ENCODE measurements at regions not wholly inside any gene's neighbourhood (a gene's known extent, or its start where the extent isn't known, plus 50 kb on each side); places are given as distances from the start of the nearest gene placed in this dataset.

DNA sequence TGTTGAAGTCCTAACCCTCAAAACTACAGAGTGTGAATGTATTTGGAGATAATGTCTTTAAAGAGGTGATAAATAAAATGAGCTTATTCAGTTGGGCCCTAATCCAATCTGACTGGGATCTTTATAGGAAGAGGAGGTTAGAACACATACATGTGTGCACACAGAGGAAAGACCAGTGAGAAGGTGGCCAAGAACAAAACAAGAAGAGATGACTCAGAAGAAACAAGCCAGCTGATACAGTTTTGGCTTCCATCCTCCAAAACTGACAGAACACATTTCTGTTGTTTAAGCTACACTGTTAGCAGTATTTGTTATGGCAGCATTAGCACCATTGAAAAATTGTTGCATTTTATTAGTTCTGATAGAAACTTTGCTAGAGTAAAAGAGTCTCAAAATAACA, 609.3 kb upstream of the IMPG1 start:
- H3K27ac Mint-ChIP-seq = no peak overlapping the region
- DNase-seq (ENCODE audit: low spot score in 2 of 2) (no peak), ATAC-seq (no peak)
- no peaks in the 10 kb centered on the region for H3K4me1 Mint-ChIP-seq
- no peak overlapping the region for H3K4me3 Mint-ChIP-seq
- H3K36me3 Mint-ChIP-seq = no peaks in the 10 kb centered on the region
- peaks cover 22% of the 10 kb centered on the region for H3K9me3 Mint-ChIP-seq

GRCh38 chr6:76677017-76677416, 604.6 kb upstream of the IMPG1 start:
- ATAC-seq (no peak), DNase-seq (ENCODE audit: low spot score in 2 of 2) (no peak)
- no peaks in the 10 kb centered on the region for H3K36me3 Mint-ChIP-seq
- H3K27ac Mint-ChIP-seq = no peak overlapping the region
- H3K9me3 Mint-ChIP-seq = peaks cover 13% of the 10 kb centered on the region
- no peak overlapping the region for H3K4me3 Mint-ChIP-seq
- no peaks in the 10 kb centered on the region for H3K4me1 Mint-ChIP-seq

- H3K4me1 Mint-ChIP-seq = no peaks in the 10 kb centered on the region
- H3K9me3 Mint-ChIP-seq = peaks cover 6% of the 10 kb centered on the region
- H3K4me3 Mint-ChIP-seq = no peak overlapping the region
- no peaks in the 10 kb centered on the region for H3K36me3 Mint-ChIP-seq
- ATAC-seq (no peak), DNase-seq (ENCODE audit: low spot score in 2 of 2) (no peak)
- no peak overlapping the region for H3K27ac Mint-ChIP-seq
Measured at GRCh38 chr6:76671751-76672150, 599.3 kb upstream of the IMPG1 start.

GRCh38 chr6:76644231-76644630, 571.8 kb upstream of the IMPG1 start:
- H3K27ac Mint-ChIP-seq = no peak overlapping the region
- H3K4me1 Mint-ChIP-seq = no peaks in the 10 kb centered on the region
- DNase-seq (ENCODE audit: low spot score in 2 of 2) = no peak
- no peaks in the 10 kb centered on the region for H3K36me3 Mint-ChIP-seq
- ATAC-seq = no peak
- H3K9me3 Mint-ChIP-seq = peaks cover 9% of the 10 kb centered on the region
- H3K4me3 Mint-ChIP-seq = no peak overlapping the region

DNA sequence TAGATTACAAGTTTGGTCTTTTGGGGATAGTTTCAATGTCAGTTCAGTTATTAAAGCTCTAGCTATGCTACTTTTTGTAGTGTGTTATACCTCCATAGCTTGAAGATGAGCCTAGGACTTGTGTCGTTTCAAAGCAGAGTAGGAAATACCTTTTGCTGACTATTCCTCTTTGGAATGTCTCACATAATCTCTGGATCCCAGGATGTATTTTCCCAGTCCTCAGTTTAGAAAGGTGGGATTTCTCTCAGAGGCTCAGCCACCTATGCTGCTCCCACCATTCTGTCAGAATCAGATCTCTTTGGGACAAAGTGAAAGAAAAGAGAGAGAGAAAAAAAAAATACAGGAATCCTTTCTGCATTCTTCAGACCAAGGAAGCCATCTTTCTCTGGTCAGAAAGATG, 567.5 kb upstream of the IMPG1 start:
- no peak overlapping the region for H3K4me3 Mint-ChIP-seq
- H3K27ac Mint-ChIP-seq = no peak overlapping the region
- no peaks in the 10 kb centered on the region for H3K36me3 Mint-ChIP-seq
- H3K9me3 Mint-ChIP-seq = peaks cover 10% of the 10 kb centered on the region
- DNase-seq (ENCODE audit: low spot score in 2 of 2) (no peak), ATAC-seq (no peak)
- H3K4me1 Mint-ChIP-seq = no peaks in the 10 kb centered on the region

GRCh38 chr6:76634695-76635094, 562.2 kb upstream of the IMPG1 start:
- Mint-ChIP-seq H3K9me3 (peaks cover 4% of the 10 kb centered on the region), H3K36me3 (no peaks in the 10 kb centered on the region), H3K4me3 (no peak overlapping the region), H3K4me1 (no peaks in the 10 kb centered on the region), H3K27ac (no peak overlapping the region)
- ATAC-seq (no peak), DNase-seq (ENCODE audit: low spot score in 2 of 2) (no peak)

DNA sequence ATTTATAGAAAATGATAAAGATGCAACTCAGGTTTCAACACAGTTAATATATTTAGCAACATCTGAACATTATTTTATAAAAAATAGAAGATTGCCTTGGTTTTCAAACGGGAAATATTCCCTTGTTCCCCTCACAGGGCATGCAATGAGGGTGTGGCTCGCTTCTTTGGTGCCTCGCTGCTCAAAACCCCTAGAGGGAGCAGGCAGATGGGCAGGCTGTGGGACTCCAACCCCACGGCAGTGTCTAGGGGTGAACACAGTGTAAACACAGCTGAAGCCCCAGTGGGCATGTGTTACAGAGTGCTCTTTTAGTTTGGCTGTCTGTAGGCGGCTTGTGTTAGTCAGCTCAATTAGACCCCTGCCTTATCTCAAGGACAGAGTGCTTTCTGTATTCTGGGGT, 560.8 kb upstream of the IMPG1 start:
- Mint-ChIP-seq H3K9me3 (peaks cover 4% of the 10 kb centered on the region), H3K4me1 (no peaks in the 10 kb centered on the region), H3K27ac (no peak overlapping the region), H3K4me3 (no peak overlapping the region), H3K36me3 (no peaks in the 10 kb centered on the region)
- no peak for DNase-seq (ENCODE audit: low spot score in 2 of 2)
- ATAC-seq = no peak

GRCh38 chr6:76631622-76632021, 559.2 kb upstream of the IMPG1 start:
- Mint-ChIP-seq H3K4me3 (no peak overlapping the region), H3K36me3 (no peaks in the 10 kb centered on the region), H3K27ac (no peak overlapping the region), H3K9me3 (peaks cover 10% of the 10 kb centered on the region), H3K4me1 (no peaks in the 10 kb centered on the region)
- ATAC-seq (no peak), DNase-seq (ENCODE audit: low spot score in 2 of 2) (no peak)

DNA sequence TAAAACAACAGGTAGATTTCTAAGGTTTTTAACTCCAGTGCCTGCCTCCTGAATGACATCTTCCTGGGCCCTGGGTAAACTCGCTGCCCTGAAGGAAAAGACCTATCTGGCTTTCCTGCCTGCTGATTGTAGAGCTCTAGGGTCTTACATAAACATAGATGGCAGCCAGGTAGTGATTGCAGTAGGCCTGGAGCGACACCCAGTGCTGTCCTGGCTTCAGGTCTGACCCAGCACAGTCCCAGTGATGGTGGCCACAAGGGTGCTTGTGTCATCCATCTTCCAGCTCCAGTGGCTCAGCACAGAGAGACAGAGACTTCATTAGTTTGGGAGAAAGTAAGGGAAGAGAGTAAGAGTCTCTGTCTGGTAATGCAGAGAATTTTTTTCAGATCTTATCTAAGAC, 542.9 kb upstream of the IMPG1 start:
- H3K4me1 Mint-ChIP-seq = no peaks in the 10 kb centered on the region
- no peak overlapping the region for H3K27ac Mint-ChIP-seq
- no peak overlapping the region for H3K4me3 Mint-ChIP-seq
- ATAC-seq (no peak), DNase-seq (ENCODE audit: low spot score in 2 of 2) (no peak)
- H3K36me3 Mint-ChIP-seq = no peaks in the 10 kb centered on the region
- peaks cover 9% of the 10 kb centered on the region for H3K9me3 Mint-ChIP-seq

- H3K27ac Mint-ChIP-seq = no peak overlapping the region
- no peak for ATAC-seq
- no peaks in the 10 kb centered on the region for H3K36me3 Mint-ChIP-seq
- H3K4me1 Mint-ChIP-seq = no peaks in the 10 kb centered on the region
- peaks cover 9% of the 10 kb centered on the region for H3K9me3 Mint-ChIP-seq
- no peak overlapping the region for H3K4me3 Mint-ChIP-seq
- DNase-seq (ENCODE audit: low spot score in 2 of 2) = no peak
Measured at GRCh38 chr6:76612954-76613353, 540.5 kb upstream of the IMPG1 start.

DNA sequence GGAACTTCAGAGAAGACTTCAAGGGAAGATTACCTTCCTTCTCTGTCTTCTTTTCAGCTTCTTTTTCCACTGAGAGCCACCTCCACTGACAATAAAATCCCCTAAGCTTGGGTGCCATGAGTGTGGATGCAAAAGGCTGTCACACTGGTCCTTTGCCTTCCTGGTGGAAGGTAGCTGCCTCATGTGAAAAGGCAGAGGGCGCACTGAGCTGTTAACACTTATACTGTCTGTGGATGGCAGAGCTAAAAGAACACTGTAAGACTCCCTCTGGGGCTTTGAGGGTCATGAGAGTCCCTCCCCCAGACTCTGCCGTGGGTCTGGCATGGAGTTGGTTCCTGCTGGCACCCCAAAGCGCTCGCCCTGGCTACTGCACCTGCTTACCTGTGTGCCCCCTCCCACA, 536.7 kb upstream of the IMPG1 start:
- Mint-ChIP-seq H3K4me1 (no peaks in the 10 kb centered on the region), H3K4me3 (no peak overlapping the region), H3K27ac (no peak overlapping the region), H3K9me3 (peaks cover 4% of the 10 kb centered on the region), H3K36me3 (no peaks in the 10 kb centered on the region)
- DNase-seq (ENCODE audit: low spot score in 2 of 2) = no peak
- no peak for ATAC-seq

DNA sequence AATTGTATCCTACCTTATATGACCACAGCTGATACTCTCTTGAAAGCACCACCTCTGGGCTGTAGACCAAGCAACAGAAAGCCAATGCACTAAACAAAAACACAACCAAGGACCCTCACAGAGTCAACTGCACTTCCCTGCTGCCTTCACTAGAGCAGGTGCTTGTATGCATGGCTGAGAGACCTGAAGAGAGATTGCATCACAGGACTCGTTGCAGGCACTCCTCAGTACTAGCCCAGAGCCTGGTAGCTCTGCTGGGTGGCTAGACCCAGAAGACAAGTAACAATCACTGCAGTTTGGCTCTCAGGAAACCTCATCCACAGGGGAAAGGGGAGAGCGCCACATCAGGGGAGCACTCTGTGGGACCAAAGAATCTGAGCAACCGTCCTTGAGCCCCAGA, 521.6 kb upstream of the IMPG1 start:
- ATAC-seq (peak; percentile 28), DNase-seq (ENCODE audit: low spot score in 2 of 2) (no peak)
- Mint-ChIP-seq H3K27ac (no peak overlapping the region), H3K9me3 (peaks cover 8% of the 10 kb centered on the region), H3K4me3 (no peak overlapping the region), H3K36me3 (no peaks in the 10 kb centered on the region), H3K4me1 (no peaks in the 10 kb centered on the region)

- ATAC-seq = peak; percentile 13
- Mint-ChIP-seq H3K27ac (no peak overlapping the region), H3K4me3 (no peak overlapping the region), H3K36me3 (no peaks in the 10 kb centered on the region), H3K4me1 (no peaks in the 10 kb centered on the region), H3K9me3 (peaks cover 8% of the 10 kb centered on the region)
- no peak for DNase-seq (ENCODE audit: low spot score in 2 of 2)
Measured at GRCh38 chr6:76593668-76594067, 521.2 kb upstream of the IMPG1 start.

DNA sequence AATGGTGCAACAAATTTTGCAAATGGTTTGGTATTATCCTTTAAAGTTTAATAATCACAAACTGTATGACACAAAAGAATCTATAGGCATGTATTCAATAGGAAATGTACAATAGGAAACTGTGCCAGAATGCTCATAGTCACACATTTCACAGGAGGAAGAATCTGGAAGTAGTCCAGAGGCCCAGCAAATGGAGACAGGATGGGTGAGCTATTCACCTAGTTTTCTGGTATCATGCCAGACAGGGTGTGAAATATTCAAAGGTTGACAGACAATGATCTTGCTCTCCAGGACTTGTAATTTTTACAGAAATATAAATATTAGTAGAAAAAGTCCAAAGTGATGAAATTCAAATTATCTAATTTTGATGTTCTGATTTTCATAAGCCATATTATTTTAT, 520.1 kb upstream of the IMPG1 start:
- no peaks in the 10 kb centered on the region for H3K4me1 Mint-ChIP-seq
- no peak for DNase-seq (ENCODE audit: low spot score in 2 of 2)
- H3K4me3 Mint-ChIP-seq = no peak overlapping the region
- ATAC-seq = no peak
- H3K27ac Mint-ChIP-seq = no peak overlapping the region
- peaks cover 7% of the 10 kb centered on the region for H3K9me3 Mint-ChIP-seq
- H3K36me3 Mint-ChIP-seq = no peaks in the 10 kb centered on the region

- Mint-ChIP-seq H3K27ac (no peak overlapping the region), H3K4me3 (no peak overlapping the region), H3K4me1 (no peaks in the 10 kb centered on the region), H3K36me3 (no peaks in the 10 kb centered on the region), H3K9me3 (peaks cover 8% of the 10 kb centered on the region)
- DNase-seq (ENCODE audit: low spot score in 2 of 2) = no peak
- no peak for ATAC-seq
Measured at GRCh38 chr6:76587271-76587670, 514.8 kb upstream of the IMPG1 start.

- Mint-ChIP-seq H3K4me1 (no peaks in the 10 kb centered on the region), H3K4me3 (no peak overlapping the region), H3K36me3 (no peaks in the 10 kb centered on the region), H3K9me3 (peaks cover 17% of the 10 kb centered on the region), H3K27ac (no peak overlapping the region)
- ATAC-seq (no peak), DNase-seq (ENCODE audit: low spot score in 2 of 2) (no peak)
Measured at GRCh38 chr6:76584121-76584520, 511.7 kb upstream of the IMPG1 start.

DNA sequence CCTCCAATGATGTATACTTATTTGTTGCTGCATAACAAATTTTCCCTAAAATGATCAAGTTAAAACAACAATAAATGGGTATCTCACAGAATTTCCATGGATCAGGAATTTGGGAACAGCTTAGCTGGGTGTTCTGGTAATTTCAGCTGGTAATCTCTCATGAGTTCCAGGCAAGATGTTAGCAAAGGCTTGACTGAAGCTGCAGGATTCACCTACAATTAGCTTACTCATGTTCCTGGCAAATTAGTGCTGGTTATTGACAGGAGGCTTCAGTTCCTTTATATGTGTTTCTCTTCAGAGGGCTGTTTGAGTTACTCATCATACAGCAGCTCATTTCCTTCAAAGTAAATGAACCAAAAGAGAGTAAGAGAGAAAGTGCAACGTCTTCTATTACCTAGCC, 506.3 kb upstream of the IMPG1 start:
- ATAC-seq (no peak), DNase-seq (ENCODE audit: low spot score in 2 of 2) (no peak)
- no peaks in the 10 kb centered on the region for H3K4me1 Mint-ChIP-seq
- H3K9me3 Mint-ChIP-seq = peaks cover 16% of the 10 kb centered on the region
- H3K27ac Mint-ChIP-seq = no peak overlapping the region
- no peak overlapping the region for H3K4me3 Mint-ChIP-seq
- no peaks in the 10 kb centered on the region for H3K36me3 Mint-ChIP-seq
